Ecto neural progenitor cell (in vitro differentiated cells): ENCODE measurements at regions not wholly inside any gene's neighbourhood (a gene's known extent, or its start where the extent isn't known, plus 50 kb on each side); places are given as distances from the start of the nearest gene placed in this dataset.

Experiments
- DNase-seq: peaks from one replicate; pipeline ENCODE4 v3.0.0-alpha.2; 2018; ENCODE audit warnings: low spot score

GRCh38 chr18:40949114-40949950 lies 1005.7 kb upstream of the PIK3C3 start:
- no peak for DNase-seq

DNA sequence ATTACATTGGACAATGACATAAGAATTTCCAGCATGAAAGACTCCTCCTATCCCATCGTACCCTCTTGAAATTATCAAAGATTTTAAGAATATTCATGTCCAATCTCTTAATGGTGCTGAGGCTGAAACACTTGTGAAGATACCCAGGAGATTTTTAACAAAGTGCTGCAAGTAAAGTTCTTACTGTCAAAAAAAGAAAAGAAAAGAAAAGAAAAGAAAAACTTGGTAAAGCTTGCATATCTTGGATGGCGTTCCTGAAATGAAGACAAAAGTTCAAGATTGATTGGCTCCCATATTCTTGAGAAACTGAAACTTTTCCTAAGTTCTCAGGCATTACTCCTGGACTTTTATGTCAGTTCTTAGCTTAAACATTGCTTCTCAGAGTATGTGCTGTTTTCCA lies 1010.5 kb upstream of the PIK3C3 start:
- DNase-seq: no peak

GRCh38 chr18:40939656-40940515 lies 1015.1 kb upstream of the PIK3C3 start:
- DNase-seq: no peak

DNA sequence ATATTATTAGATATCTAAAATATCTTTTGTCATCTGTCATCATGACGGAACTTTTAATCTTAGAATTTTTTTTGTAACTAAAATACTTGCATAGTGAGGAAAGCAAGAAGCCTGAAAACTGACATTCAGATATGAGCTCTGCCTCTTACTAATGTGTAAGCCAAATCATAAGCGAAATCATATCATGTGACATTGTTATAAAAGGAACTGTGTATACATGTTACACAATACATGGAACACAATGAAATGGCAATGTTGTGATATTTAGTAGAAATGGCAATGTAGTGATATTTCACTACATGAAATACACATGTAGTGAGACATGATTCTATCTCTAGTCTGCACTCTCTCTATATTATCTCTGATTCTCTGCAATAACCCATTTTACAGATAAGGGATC lies 1016.4 kb upstream of the PIK3C3 start:
- DNase-seq: no peak

DNA sequence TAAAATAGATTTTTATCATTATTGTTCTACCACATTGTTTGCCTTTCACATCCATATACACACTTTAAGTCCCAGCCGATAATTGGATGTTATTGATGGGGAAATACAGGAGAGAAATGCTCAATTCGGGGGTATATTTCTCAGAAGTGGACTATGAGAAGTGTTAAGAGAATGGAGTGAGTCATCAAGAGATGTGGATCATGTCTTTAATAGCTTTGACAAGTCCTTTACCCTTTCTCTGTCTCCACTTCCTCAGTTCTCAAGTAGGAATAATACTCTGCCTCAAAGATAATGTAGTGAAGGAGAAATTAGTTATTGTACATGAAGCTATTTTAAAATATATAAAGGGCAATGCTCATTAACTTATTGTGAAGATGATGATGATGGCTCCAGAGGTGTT lies 1017.6 kb upstream of the PIK3C3 start:
- DNase-seq: no peak

GRCh38 chr18:40935423-40935822 lies 1019.6 kb upstream of the PIK3C3 start:
- no peak for DNase-seq

GRCh38 chr18:40932862-40933261 lies 1022.2 kb upstream of the PIK3C3 start:
- DNase-seq: no peak

GRCh38 chr18:40930211-40930882 lies 1024.7 kb upstream of the PIK3C3 start:
- no peak for DNase-seq

DNA sequence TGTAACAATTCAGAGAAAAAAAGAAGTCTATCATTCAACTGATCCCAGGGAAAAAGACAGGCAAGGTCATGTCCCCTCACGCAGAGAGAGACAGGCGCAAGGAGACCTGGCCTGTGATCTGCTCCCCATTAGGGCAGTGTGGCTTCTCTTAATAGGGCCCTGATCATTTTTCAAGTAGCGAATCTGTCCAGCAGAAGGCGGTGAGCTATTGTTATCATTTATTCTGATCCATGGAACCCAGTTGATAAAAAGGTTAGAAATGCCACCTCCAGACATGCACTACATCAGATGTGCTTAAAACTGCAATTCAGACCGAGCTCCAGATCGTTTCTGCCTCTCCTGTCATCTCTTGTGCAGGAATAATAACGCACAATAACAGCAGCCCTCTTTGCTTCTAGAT lies 1025.6 kb upstream of the PIK3C3 start:
- DNase-seq: no peak

- no peak for DNase-seq
These were observed 1028.4 kb upstream of the PIK3C3 start for GRCh38 chr18:40926679-40927078.

DNA sequence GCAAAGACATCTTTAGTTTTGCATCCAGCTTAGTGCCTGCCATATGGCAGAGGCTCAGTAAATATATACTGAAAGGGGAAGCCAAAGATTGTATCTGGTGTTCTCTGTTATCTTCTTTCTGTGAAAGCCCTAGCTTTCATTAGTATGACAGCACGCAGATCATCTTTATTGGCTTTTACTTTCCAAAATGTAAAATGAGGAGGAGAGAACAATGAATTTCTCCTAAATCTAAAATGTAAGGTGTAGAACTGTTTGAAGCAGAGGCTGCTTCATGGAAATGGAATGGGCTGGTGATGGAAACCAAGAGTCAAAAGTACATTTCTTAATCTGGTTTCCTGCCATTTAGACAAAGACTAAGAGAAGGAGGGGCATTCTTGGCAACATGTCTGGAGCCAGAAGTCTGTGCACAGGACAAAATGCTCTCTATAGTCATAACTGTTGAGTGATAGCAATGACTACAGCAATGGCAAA lies 1029.9 kb upstream of the PIK3C3 start:
- DNase-seq: no peak

DNA sequence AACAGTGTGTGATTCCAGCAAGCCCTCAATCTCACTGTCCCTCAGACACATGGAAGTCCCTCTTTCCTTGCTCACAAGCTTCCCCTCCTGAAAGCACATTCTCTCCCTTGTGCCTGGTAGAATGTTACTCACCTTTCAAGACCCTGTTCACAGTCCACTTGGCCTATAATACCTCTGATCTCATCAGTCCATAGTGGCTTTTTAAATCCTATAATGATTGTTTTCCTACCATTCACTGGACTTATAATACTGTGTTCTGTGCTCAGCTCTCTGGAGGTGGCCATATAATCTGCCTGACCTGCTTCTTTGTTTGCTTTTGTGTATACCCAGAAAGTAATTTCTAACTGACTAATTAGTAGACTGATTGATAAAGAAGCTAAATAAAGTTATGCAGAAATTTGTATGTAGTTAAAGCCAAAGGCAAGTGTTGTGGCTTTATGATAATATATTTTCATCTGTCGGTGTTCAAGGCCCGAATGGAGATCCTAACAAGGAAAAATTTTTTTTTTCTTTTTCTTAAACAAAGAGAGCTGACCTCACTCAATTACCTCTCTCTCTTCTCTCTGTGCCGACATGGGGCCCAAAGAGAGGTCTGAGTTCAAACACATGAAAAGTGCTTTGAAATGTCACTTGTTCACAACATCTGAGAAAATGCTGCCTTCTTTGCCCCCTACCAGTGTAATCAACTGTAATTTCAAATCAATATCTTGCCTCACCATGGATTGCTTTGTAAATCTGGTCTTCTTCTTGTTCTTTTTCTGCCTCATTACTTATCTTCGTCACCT lies 1033.0 kb upstream of the PIK3C3 start:
- DNase-seq: no peak

- no peak for DNase-seq
These were observed 1038.0 kb upstream of the PIK3C3 start for GRCh38 chr18:40917056-40917455.

GRCh38 chr18:40915724-40916123 lies 1039.3 kb upstream of the PIK3C3 start:
- no peak for DNase-seq

- no peak for DNase-seq
These were observed 1043.3 kb upstream of the PIK3C3 start for GRCh38 chr18:40911582-40912254.

GRCh38 chr18:40911041-40911440 lies 1044.0 kb upstream of the PIK3C3 start:
- no peak for DNase-seq

GRCh38 chr18:40907842-40908241 lies 1047.2 kb upstream of the PIK3C3 start:
- no peak for DNase-seq

DNA sequence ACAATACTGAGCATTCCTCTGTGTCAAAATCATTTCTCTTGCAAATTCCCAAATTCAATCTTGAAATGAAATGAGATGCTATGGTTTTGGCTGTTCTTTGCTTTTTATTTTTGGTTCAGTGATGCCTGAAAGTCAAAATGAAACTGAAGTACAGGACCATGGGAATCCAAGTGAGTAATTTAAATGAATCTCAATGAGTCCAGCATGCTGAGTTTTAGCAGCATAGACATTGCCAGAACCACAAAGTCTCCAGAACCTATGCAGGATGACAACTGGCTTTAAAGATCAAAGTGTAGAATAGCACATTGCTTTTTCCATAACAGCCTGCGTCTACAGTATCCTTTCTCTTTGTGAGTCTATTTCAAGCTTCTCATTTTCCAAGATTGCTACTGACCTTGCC lies 1050.7 kb upstream of the PIK3C3 start:
- no peak for DNase-seq

- DNase-seq: no peak
These were observed 1052.6 kb upstream of the PIK3C3 start for GRCh38 chr18:40902436-40902835.

DNA sequence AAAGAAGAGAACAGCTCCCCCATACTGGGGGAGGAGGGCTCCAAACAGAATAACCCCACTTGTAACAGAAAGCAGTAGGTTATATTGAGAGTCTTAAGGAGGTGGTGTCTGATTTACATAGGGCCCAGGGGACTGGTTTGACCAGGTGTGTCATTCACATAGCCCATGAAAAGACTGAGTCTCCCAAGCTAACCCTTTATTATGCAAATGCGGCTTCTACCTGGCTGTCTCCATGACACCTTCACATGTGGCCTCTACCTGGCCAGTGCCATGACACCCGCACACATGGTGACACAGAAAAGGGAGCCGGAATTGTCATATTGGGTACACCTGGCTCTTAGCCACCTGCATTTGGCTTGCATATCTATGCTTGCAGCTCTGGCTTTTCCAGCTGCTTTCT lies 1057.2 kb upstream of the PIK3C3 start:
- DNase-seq: no peak

GRCh38 chr18:40883271-40883670 lies 1071.8 kb upstream of the PIK3C3 start:
- DNase-seq: no peak
